ENCODE measurements at regions not wholly inside any gene's neighbourhood (a gene's known extent, or its start where the extent isn't known, plus 50 kb on each side); places are given as distances from the start of the nearest gene placed in this dataset.

DNA sequence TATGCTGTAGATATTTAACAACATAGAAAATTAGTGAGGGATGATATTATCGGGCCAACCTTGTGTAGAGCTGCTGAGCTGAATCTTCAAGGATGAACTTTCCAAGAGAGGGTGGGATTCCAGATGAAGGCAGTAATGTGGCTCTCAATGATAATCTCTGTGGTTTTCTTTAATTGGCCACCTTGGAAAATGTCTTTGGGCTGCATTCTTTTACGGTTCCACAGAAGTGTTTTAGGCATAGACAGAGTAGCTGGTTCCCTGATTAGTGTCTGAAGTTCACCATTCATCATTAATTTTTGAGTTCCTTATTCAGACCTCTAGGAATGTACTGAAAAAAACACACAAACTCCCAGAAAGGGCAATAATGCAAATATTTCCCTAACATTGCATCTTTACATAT lies 1566.9 kb upstream of the PIK3C3 start:
- H3K36me3 ChIP-seq (ENCODE audit: insufficient read depth), result no peaks in the 10 kb centered on the region
- no peak overlapping the region for H3K4me3 Mint-ChIP-seq
- no peaks in the 10 kb centered on the region for H3K36me3 Mint-ChIP-seq (ENCODE audit: low read depth)
- H3K79me2 ChIP-seq (replicated peaks; ENCODE audit: insufficient read depth), result no peaks in the 10 kb centered on the region
- no peaks in the 10 kb centered on the region for H3K4me1 Mint-ChIP-seq
- H3K27me3 ChIP-seq (ENCODE audit: insufficient read depth), result no peaks in the 10 kb centered on the region
- DNase-seq (ENCODE audit: low spot score) (no peak), ATAC-seq (no peak)
- no peak for TF ChIP-seq CREB1 (CRISPR knock-in tag; IDR thresholded peaks at IDR 0.05; ENCODE audit: low read depth)
- TF ChIP-seq, protein P1, sequence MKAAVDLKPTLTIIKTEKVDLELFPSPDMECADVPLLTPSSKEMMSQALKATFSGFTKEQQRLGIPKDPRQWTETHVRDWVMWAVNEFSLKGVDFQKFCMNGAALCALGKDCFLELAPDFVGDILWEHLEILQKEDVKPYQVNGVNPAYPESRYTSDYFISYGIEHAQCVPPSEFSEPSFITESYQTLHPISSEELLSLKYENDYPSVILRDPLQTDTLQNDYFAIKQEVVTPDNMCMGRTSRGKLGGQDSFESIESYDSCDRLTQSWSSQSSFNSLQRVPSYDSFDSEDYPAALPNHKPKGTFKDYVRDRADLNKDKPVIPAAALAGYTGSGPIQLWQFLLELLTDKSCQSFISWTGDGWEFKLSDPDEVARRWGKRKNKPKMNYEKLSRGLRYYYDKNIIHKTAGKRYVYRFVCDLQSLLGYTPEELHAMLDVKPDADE (IDR thresholded peaks at IDR 0.05), result no peak
- no peak for TF ChIP-seq ZNF331 (CRISPR knock-in tag; IDR thresholded peaks at IDR 0.05; ENCODE audit: low read depth)
- TF ChIP-seq EZH2 (IDR thresholded peaks at IDR 0.05; ENCODE audit: low read depth, unreplicated experiment), result no peak
- H3K4me3 ChIP-seq, result no peak overlapping the region
- no peaks in the 10 kb centered on the region for H4K20me1 ChIP-seq (replicated peaks; ENCODE audit: insufficient read depth)
- H3K27me3 Mint-ChIP-seq (ENCODE audit: insufficient read depth, low read depth, poor library complexity), result peaks cover 3% of the 10 kb centered on the region
- no peak overlapping the region for H3K27ac Mint-ChIP-seq
- H3K9me3 Mint-ChIP-seq, result no peaks in the 10 kb centered on the region
- no peaks in the 10 kb centered on the region for H3F3A ChIP-seq (replicated peaks; ENCODE audit: low read depth)
- H3K4me2 ChIP-seq, result no peak overlapping the region
- H3K4me1 ChIP-seq (ENCODE audit: insufficient read depth), result no peaks in the 10 kb centered on the region
- H2AFZ ChIP-seq, result no peak overlapping the region
- H3K9me2 ChIP-seq (ENCODE audit: insufficient read depth), result no peaks in the 10 kb centered on the region
- no peak overlapping the region for H3K27ac ChIP-seq (ENCODE audit: low read depth)

DNA sequence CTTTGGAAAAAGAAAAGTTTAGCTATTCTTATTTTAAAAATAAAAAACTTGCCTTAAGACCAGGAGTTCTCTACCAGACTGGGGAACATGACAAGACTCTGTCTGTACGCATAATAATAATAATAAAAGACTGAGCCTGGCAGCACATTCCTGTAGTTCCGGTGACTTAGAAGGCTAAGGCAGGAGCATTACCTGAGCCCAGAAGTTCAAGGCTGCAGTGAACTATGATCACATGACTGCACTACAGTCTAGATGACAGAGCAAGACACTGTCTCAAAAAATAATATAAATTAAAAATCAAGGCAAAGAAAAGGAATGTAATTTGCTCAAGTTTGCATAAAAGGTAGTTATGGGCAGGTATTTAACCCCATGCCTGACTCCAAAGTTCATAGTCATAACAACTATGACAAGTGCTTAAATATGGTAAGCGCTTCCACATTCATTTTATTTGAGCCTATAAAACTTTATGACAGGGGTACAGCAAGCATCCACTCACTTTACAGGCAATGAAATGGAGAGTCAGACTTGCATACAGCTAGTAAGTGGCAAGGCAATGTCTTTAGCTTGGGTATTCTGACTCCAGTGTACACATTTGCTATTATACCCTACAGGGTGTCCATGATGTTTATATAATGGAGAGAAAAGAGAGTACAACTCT lies 1567.8 kb upstream of the PIK3C3 start:
- H3K4me3 ChIP-seq, result no peak overlapping the region
- TF ChIP-seq, protein P2, sequence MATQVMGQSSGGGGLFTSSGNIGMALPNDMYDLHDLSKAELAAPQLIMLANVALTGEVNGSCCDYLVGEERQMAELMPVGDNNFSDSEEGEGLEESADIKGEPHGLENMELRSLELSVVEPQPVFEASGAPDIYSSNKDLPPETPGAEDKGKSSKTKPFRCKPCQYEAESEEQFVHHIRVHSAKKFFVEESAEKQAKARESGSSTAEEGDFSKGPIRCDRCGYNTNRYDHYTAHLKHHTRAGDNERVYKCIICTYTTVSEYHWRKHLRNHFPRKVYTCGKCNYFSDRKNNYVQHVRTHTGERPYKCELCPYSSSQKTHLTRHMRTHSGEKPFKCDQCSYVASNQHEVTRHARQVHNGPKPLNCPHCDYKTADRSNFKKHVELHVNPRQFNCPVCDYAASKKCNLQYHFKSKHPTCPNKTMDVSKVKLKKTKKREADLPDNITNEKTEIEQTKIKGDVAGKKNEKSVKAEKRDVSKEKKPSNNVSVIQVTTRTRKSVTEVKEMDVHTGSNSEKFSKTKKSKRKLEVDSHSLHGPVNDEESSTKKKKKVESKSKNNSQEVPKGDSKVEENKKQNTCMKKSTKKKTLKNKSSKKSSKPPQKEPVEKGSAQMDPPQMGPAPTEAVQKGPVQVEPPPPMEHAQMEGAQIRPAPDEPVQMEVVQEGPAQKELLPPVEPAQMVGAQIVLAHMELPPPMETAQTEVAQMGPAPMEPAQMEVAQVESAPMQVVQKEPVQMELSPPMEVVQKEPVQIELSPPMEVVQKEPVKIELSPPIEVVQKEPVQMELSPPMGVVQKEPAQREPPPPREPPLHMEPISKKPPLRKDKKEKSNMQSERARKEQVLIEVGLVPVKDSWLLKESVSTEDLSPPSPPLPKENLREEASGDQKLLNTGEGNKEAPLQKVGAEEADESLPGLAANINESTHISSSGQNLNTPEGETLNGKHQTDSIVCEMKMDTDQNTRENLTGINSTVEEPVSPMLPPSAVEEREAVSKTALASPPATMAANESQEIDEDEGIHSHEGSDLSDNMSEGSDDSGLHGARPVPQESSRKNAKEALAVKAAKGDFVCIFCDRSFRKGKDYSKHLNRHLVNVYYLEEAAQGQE (IDR thresholded peaks at IDR 0.05; ENCODE audit: unreplicated experiment), result no peak
- TF ChIP-seq, protein P3, sequence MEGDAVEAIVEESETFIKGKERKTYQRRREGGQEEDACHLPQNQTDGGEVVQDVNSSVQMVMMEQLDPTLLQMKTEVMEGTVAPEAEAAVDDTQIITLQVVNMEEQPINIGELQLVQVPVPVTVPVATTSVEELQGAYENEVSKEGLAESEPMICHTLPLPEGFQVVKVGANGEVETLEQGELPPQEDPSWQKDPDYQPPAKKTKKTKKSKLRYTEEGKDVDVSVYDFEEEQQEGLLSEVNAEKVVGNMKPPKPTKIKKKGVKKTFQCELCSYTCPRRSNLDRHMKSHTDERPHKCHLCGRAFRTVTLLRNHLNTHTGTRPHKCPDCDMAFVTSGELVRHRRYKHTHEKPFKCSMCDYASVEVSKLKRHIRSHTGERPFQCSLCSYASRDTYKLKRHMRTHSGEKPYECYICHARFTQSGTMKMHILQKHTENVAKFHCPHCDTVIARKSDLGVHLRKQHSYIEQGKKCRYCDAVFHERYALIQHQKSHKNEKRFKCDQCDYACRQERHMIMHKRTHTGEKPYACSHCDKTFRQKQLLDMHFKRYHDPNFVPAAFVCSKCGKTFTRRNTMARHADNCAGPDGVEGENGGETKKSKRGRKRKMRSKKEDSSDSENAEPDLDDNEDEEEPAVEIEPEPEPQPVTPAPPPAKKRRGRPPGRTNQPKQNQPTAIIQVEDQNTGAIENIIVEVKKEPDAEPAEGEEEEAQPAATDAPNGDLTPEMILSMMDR (conservative IDR thresholded peaks at IDR 0.05; ENCODE audit: low read depth in 2 of 2), result no peak
- no peak for TF ChIP-seq EZH2phosphoT487 (IDR thresholded peaks at IDR 0.05; ENCODE audit: unreplicated experiment)
- no peak for TF ChIP-seq ZNF331 (CRISPR knock-in tag; IDR thresholded peaks at IDR 0.05; ENCODE audit: low read depth)
- TF ChIP-seq STAT1 (IDR thresholded peaks at IDR 0.05; ENCODE audit: unreplicated experiment), result no peak
- no peak for TF ChIP-seq ZNF114 (CRISPR knock-in tag; IDR thresholded peaks at IDR 0.05)
- H3K36me3 ChIP-seq (ENCODE audit: insufficient read depth), result no peaks in the 10 kb centered on the region
- H3K9me3 Mint-ChIP-seq, result no peaks in the 10 kb centered on the region
- no peaks in the 10 kb centered on the region for H3K4me1 ChIP-seq (ENCODE audit: insufficient read depth)
- H3K9me2 ChIP-seq (ENCODE audit: insufficient read depth), result no peaks in the 10 kb centered on the region
- H3K27me3 Mint-ChIP-seq (ENCODE audit: insufficient read depth, low read depth, poor library complexity), result no peaks in the 10 kb centered on the region
- no peak overlapping the region for H3K4me2 ChIP-seq
- H3K27me3 ChIP-seq (ENCODE audit: insufficient read depth), result no peaks in the 10 kb centered on the region
- no peak overlapping the region for H3K4me3 Mint-ChIP-seq
- no peaks in the 10 kb centered on the region for H3F3A ChIP-seq (replicated peaks; ENCODE audit: low read depth)
- no peaks in the 10 kb centered on the region for H4K20me1 ChIP-seq (replicated peaks; ENCODE audit: insufficient read depth)
- ATAC-seq (no peak), DNase-seq (ENCODE audit: low spot score) (no peak)
- H2AFZ ChIP-seq, result no peak overlapping the region
- H3K4me1 Mint-ChIP-seq, result no peaks in the 10 kb centered on the region
- H3K36me3 Mint-ChIP-seq (ENCODE audit: low read depth), result no peaks in the 10 kb centered on the region
- H3K27ac Mint-ChIP-seq, result no peak overlapping the region
- no peaks in the 10 kb centered on the region for H3K79me2 ChIP-seq (replicated peaks; ENCODE audit: insufficient read depth)
- H3K27ac ChIP-seq (ENCODE audit: low read depth), result no peak overlapping the region

Measured in GM23338 (cell line).